ENCODE measurements at regions not wholly inside any gene's neighbourhood (a gene's known extent, or its start where the extent isn't known, plus 50 kb on each side); places are given as distances from the start of the nearest gene placed in this dataset.

GRCh38 chrX:121902463-121902862, 855.1 kb downstream of the GLUD2 start:
- TF ChIP-seq CTCF (IDR thresholded peaks at IDR 0.05), result no peak
- TF ChIP-seq TCF7L2 (IDR thresholded peaks at IDR 0.05; ENCODE audit: low read depth, low read length), result no peak

All from Panc1 (cell line).